ENCODE measurements at regions not wholly inside any gene's neighbourhood (a gene's known extent, or its start where the extent isn't known, plus 50 kb on each side); places are given as distances from the start of the nearest gene placed in this dataset.
A peak's percentile ranks its signal among the peaks of the same experiment; 100 is the strongest.

DNA sequence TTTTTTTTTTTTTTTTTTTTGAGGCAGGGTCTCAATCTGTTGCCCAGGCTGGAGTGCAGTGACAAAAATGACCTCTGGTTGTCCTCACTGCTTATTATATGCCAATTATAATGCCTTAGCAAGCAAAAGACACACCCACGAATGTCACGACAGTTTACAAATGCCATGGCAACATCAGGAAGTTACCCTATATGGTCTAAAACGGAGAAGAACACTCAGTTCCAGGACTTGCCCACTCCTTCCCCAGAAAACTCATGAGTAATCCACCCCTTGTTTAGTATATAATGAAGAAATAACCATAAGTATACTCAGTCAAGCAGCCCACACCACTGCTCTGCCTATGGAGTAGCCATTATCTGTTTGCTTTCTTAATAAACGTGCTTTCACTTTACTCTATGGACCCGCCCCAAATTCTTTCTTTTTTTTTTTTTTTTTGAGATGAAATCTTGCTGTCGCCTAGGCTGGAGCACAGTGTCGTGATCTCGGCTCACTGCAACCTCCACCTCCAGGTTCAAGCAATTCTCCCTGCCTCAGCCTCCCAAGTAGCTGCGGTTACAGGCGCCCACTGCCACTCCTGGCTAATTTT, 106.2 kb downstream of the SMIM20 start:
- Histone ChIP-seq H3K4me1 (peaks cover 39% of the 10 kb centered on the region), H3K9me3 (no peaks in the 10 kb centered on the region), H3K27me3 (no peaks in the 10 kb centered on the region), H3K4me3 (no peak overlapping the region), H3K36me3 (no peaks in the 10 kb centered on the region), H3K27ac (no peak overlapping the region)
- DNase-seq (ENCODE audit: extremely low spot score in 2 of 2), result no peak
- no peak for TF ChIP-seq CTCF (IDR thresholded peaks at IDR 0.05)
- no peak for TF ChIP-seq POLR2A (IDR thresholded peaks at IDR 0.05)
- TF ChIP-seq POLR2AphosphoS5 (IDR thresholded peaks at IDR 0.05; ENCODE audit: insufficient read depth in 1 of 2, low read depth in 1 of 2), result no peak
- intact Hi-C loops (cut with DNase I), result loop anchor here (10.0 kb wide), 1 partner anchor 395 kb away; no protein-coding TSS in a partner anchor

DNA sequence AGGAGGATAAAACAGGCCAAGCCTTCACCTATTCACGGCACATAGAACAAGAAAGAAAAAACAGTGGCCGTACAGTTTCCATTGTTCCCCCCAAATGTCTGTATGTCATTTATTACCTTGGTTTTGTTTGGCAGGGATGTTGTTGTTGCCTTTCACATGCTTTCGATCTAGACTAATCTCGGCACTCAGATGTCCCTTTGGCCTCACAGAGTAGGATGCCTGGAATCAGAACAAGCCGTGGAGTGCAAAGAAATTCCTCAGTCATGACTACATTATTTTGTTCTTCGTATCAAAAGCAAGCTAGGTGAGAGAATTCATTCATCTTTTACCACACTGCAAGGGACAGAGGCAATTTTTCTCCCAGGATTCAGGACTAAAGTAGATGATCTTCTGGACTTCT, 106.9 kb downstream of the SMIM20 start:
- Histone ChIP-seq H3K4me1 (peaks cover 34% of the 10 kb centered on the region), H3K9me3 (no peaks in the 10 kb centered on the region), H3K36me3 (no peaks in the 10 kb centered on the region), H3K4me3 (no peak overlapping the region), H3K27me3 (no peaks in the 10 kb centered on the region), H3K27ac (peak overlapping the region; percentile 30)
- intact Hi-C loops (cut with DNase I), result loop anchor here (10.0 kb wide), 1 partner anchor 394 kb away; no protein-coding TSS in a partner anchor
- TF ChIP-seq POLR2AphosphoS5 (IDR thresholded peaks at IDR 0.05; ENCODE audit: insufficient read depth in 1 of 2, low read depth in 1 of 2), result no peak
- TF ChIP-seq POLR2A (IDR thresholded peaks at IDR 0.05), result no peak
- DNase-seq (ENCODE audit: extremely low spot score in 2 of 2), result no peak

- peak in 1 of 2 donors; percentile 75 for DNase-seq (ENCODE audit: extremely low spot score in 2 of 2)
- intact Hi-C loops (cut with DNase I), result loop anchor here (10.0 kb wide), 1 partner anchor 393 kb away; no protein-coding TSS in a partner anchor
- no peak overlapping the region for H3K4me3 ChIP-seq
- H3K36me3 ChIP-seq, result no peaks in the 10 kb centered on the region
- no peaks in the 10 kb centered on the region for H3K27me3 ChIP-seq
- H3K9me3 ChIP-seq, result no peaks in the 10 kb centered on the region
- TF ChIP-seq POLR2A (IDR thresholded peaks at IDR 0.05), result no peak
- TF ChIP-seq POLR2AphosphoS5 (IDR thresholded peaks at IDR 0.05; ENCODE audit: insufficient read depth in 1 of 2, low read depth in 1 of 2), result no peak
- TF ChIP-seq CTCF (IDR thresholded peaks at IDR 0.05), result no peak
- peak overlapping the region; percentile 30 for H3K27ac ChIP-seq
- H3K4me1 ChIP-seq, result peaks cover 34% of the 10 kb centered on the region
Measured at GRCh38 chr4:26021417-26022345, 107.7 kb downstream of the SMIM20 start.

DNA sequence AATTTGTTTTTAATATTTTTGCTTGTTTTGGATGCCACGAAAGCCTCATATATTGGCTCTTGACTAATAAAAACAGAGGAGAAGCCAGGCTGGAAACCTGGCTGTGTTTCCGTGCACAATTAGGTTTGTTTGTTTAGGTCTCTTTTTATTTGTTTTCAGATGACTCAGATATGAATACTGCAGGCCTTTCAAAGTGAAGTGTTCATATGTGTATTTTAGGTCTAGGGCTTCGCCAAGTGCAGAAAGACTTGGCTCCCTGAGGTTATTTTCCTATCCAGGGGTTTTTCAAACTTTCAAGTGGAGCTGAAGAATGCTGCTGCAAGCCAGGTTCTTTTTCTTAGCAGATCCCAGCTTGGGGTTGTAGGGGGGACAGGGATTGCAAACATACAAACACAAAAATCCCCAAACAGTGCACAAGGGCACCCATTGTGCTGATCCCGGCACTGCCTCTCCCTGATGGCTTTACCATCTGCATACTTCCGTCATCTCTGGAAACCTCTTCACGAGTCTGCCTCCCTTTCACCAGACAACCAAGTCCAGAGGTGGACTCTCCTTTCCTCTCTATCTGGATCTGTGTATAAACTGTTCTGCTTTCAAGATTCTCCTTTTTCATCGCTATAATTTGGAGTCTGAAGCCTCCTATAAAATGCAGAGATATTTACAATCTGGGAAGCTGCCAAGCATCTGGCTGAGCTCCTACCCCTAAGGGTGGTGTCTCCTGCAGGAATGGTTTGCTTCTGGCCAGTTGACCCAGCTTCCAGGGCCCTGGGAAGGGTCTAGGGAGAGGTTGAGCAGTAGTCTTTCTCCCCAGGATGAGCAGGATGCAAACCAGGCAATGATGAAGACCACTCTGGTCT, 108.6 kb downstream of the SMIM20 start:
- intact Hi-C loops (cut with DNase I), result loop anchor here (10.0 kb wide), 1 partner anchor 392 kb away; no protein-coding TSS in a partner anchor
- H3K27me3 ChIP-seq, result no peaks in the 10 kb centered on the region
- H3K4me3 ChIP-seq, result no peak overlapping the region
- H3K36me3 ChIP-seq, result no peaks in the 10 kb centered on the region
- peak in 1 of 2 donors; percentile 82 for DNase-seq (ENCODE audit: extremely low spot score in 2 of 2)
- no peaks in the 10 kb centered on the region for H3K9me3 ChIP-seq
- TF ChIP-seq CTCF (IDR thresholded peaks at IDR 0.05) (no peak), POLR2AphosphoS5 (IDR thresholded peaks at IDR 0.05; ENCODE audit: insufficient read depth in 1 of 2, low read depth in 1 of 2) (no peak), POLR2A (IDR thresholded peaks at IDR 0.05) (no peak)
- peak overlapping the region; percentile 59 for H3K27ac ChIP-seq
- H3K4me1 ChIP-seq, result peaks cover 34% of the 10 kb centered on the region

Measured in vagina (tissue), 2 donors.